PFSK-1 (cell line): ENCODE measurements at regions not wholly inside any gene's neighbourhood (a gene's known extent, or its start where the extent isn't known, plus 50 kb on each side); places are given as distances from the start of the nearest gene placed in this dataset.

Experiments
- FOXP2 ChIP-seq: optimal IDR thresholded peaks from 2 replicates; pipeline ENCODE3; 2011; ENCODE audit warnings: borderline replicate concordance, control low read depth, inconsistent platforms; ENCODE audit not compliant: insufficient read depth; ENCODE audit errors: extremely low read length, extremely low read depth
- POLR2AphosphoS5 ChIP-seq: IDR thresholded peaks from 2 replicates; pipeline ENCODE4 v1.6.1; 2012; ENCODE audit warnings: low read depth, mild to moderate bottlenecking, control low read depth, low read length, moderate library complexity
- REST ChIP-seq, 2 experiments: IDR thresholded peaks; 2 replicates each; pipeline versions ENCODE4 v1.6.1 to v1.8.0; 2011 to 2012; ENCODE audit warnings: low read depth in 2 of 2, low read length in 2 of 2, control low read depth in 1 of 2, inconsistent platforms in 1 of 2, mild to moderate bottlenecking in 1 of 2, moderate library complexity in 1 of 2; ENCODE audit not compliant: insufficient read depth in 1 of 2
- SIN3A ChIP-seq: IDR thresholded peaks from 2 replicates; pipeline ENCODE4 v1.6.1; 2012; ENCODE audit warnings: mild to moderate bottlenecking, low read length, moderate library complexity, borderline replicate concordance; ENCODE audit not compliant: insufficient read depth
- TAF1 ChIP-seq: IDR thresholded peaks from 2 replicates; pipeline ENCODE4 v1.6.1; 2012; ENCODE audit warnings: low read length, control low read depth, borderline replicate concordance; ENCODE audit not compliant: insufficient read depth

- TF ChIP-seq TAF1, result no peak
- TF ChIP-seq FOXP2, result no peak
- TF ChIP-seq POLR2AphosphoS5, result no peak
- no peak for TF ChIP-seq REST (IDR thresholded peaks at IDR 0.05; ENCODE audit: insufficient read depth in 1 of 2, low read depth in 2 of 2, low read length in 2 of 2)
- no peak for TF ChIP-seq SIN3A
Measured at GRCh38 chr22:48253136-48253535, 1490.7 kb downstream of the TBC1D22A start.

GRCh38 chr22:48251629-48252028, 1489.2 kb downstream of the TBC1D22A start:
- TF ChIP-seq SIN3A (no peak), FOXP2 (no peak), POLR2AphosphoS5 (no peak), TAF1 (no peak), REST (IDR thresholded peaks at IDR 0.05; ENCODE audit: insufficient read depth in 1 of 2, low read depth in 2 of 2, low read length in 2 of 2) (no peak)

GRCh38 chr22:48250937-48251530, 1488.6 kb downstream of the TBC1D22A start:
- TF ChIP-seq FOXP2 (no peak), POLR2AphosphoS5 (no peak), REST (IDR thresholded peaks at IDR 0.05; ENCODE audit: insufficient read depth in 1 of 2, low read depth in 2 of 2, low read length in 2 of 2) (no peak)

GRCh38 chr22:48250286-48250895, 1487.9 kb downstream of the TBC1D22A start:
- TF ChIP-seq TAF1 (no peak), POLR2AphosphoS5 (no peak), REST (IDR thresholded peaks at IDR 0.05; ENCODE audit: insufficient read depth in 1 of 2, low read depth in 2 of 2, low read length in 2 of 2) (no peak), FOXP2 (no peak), SIN3A (no peak)

DNA sequence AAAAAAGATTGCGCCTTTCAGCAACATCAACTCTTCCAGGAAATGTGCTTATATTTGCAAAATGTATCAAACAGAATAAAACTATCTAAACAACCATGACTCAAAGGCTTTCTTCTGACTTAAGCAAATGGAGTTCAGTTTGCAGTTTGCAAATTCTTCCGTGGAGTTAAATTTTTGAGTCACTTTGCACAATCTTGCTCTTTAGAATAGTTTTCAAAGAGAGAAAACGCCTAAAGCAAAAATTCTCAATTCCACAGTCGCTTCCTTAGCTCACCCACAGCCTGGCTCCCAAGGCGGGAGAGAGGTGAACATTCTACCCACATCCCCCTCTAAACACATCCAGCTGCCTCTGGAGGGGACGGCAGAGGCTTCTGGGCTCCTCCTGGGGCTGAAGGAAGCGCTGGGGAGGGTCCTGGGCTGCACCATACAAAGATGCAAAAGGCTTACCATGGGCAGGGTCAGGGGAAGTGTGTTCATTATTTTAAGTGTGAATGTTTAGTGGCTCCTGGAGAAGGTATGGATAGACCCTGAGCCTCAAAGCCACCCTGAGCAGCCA, 1487.3 kb downstream of the TBC1D22A start:
- no peak for TF ChIP-seq TAF1
